RWPE2 (cell line): ENCODE measurements at regions not wholly inside any gene's neighbourhood (a gene's known extent, or its start where the extent isn't known, plus 50 kb on each side); places are given as distances from the start of the nearest gene placed in this dataset.
"Not testable (repeated sequence)": the region's sequence is repeated elsewhere in the genome, so short reads cannot be mapped to it uniquely, and the experiment has no call there.

ENCODE experiments used
- ATAC-seq: fragments of 200-7000 bp; cut with Tn5 transposase; 3 replicates; pipeline ENCODE4 v1.9.1; 2021; ENCODE audit warnings: low read depth
- DNase-seq: peaks from one replicate; pipeline ENCODE4 v3.0.0-alpha.2; 2020; ENCODE audit warnings: low spot score
- H3K27ac ChIP-seq: fragments of 450-650 bp; 2 replicates; pipeline ENCODE4 v1.5.1; 2017; ENCODE audit warnings: mild to moderate bottlenecking; ENCODE audit not compliant: poor library complexity, severe bottlenecking
- H3K27me3 ChIP-seq: fragments of 250-450 bp; sonication (Bioruptor Pico); 2 replicates; pipeline ENCODE4 v1.5.1; 2021; ENCODE audit warnings: mild to moderate bottlenecking, moderate library complexity; ENCODE audit not compliant: insufficient read depth, poor library complexity, severe bottlenecking
- H3K36me3 ChIP-seq: fragments of 250-450 bp; sonication (Bioruptor Pico); 2 replicates; pipeline ENCODE4 v1.5.1; 2020; ENCODE audit warnings: low read depth, mild to moderate bottlenecking, moderate library complexity
- H3K4me1 ChIP-seq: fragments of 250-450 bp; sonication (Bioruptor Pico); 2 replicates; pipeline ENCODE4 v1.5.1; 2021; ENCODE audit warnings: mild to moderate bottlenecking, moderate library complexity; ENCODE audit not compliant: insufficient read depth, poor library complexity, severe bottlenecking
- H3K4me3 ChIP-seq: fragments of 250-450 bp; sonication (Bioruptor Pico); 2 replicates; pipeline ENCODE4 v1.5.1; 2021; ENCODE audit warnings: mild to moderate bottlenecking, moderate library complexity; ENCODE audit not compliant: severe bottlenecking
- H3K9me3 ChIP-seq: fragments of 250-450 bp; sonication (Bioruptor Pico); 2 replicates; pipeline ENCODE4 v1.5.1; 2021; ENCODE audit warnings: mild to moderate bottlenecking, moderate library complexity; ENCODE audit not compliant: severe bottlenecking
- CTCF ChIP-seq: fragments of 450-650 bp; IDR thresholded peaks from one replicate; pipeline ENCODE4 v1.5.1; 2017; ENCODE audit warnings: mild to moderate bottlenecking, moderate library complexity; ENCODE audit not compliant: poor library complexity, severe bottlenecking

- H3K27me3 ChIP-seq, H3K4me1 ChIP-seq, H3K27ac ChIP-seq, H3K36me3 ChIP-seq, H3K4me3 ChIP-seq, DNase-seq, H3K9me3 ChIP-seq, ATAC-seq: not testable (repeated sequence)
Measured at GRCh38 chr7:32816409-32816948, 75.1 kb downstream of the KBTBD2 start.

GRCh38 chr7:32814779-32815178, 76.8 kb downstream of the KBTBD2 start:
- not testable (repeated sequence) for H3K4me3 ChIP-seq, DNase-seq, H3K27me3 ChIP-seq, H3K27ac ChIP-seq, ATAC-seq, H3K9me3 ChIP-seq, H3K36me3 ChIP-seq, H3K4me1 ChIP-seq

- no peak for TF ChIP-seq CTCF
- no peak overlapping the region for H3K4me3 ChIP-seq
- H3K27me3 ChIP-seq, result no peaks in the 10 kb centered on the region
- no peak for DNase-seq
- no peaks in the 10 kb centered on the region for H3K9me3 ChIP-seq
- H3K27ac ChIP-seq, result no peak overlapping the region
- no peaks in the 10 kb centered on the region for H3K36me3 ChIP-seq
- no peak for ATAC-seq
- no peaks in the 10 kb centered on the region for H3K4me1 ChIP-seq
Measured at GRCh38 chr7:32809871-32810270, 81.7 kb downstream of the KBTBD2 start.

DNA sequence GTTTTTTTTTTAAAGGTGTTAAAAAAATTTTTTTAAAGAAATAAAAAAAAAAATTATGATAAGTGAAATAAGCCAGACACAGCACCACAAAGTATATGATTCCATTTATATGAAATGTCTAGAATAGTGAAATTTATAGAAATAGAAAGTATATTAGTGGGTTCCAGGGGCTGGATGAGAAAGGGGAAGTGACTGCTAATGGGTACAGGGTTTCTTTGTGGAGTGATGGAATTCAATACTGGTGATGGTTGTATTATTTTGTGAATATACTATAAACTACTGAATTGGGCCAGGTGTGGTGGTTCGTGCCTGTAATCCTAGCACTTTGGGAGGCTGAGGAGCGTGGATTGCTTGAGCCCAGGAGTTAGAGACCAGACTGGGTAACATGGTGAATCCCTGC, 82.2 kb downstream of the KBTBD2 start:
- no peak for ATAC-seq
- Histone ChIP-seq H3K36me3 (no peaks in the 10 kb centered on the region), H3K27ac (no peak overlapping the region), H3K27me3 (no peaks in the 10 kb centered on the region), H3K9me3 (no peaks in the 10 kb centered on the region), H3K4me1 (no peaks in the 10 kb centered on the region), H3K4me3 (no peak overlapping the region)
- no peak for TF ChIP-seq CTCF
- DNase-seq, result no peak

GRCh38 chr7:32803406-32804141, 88.0 kb downstream of the KBTBD2 start:
- Histone ChIP-seq H3K4me3 (no peak overlapping the region), H3K9me3 (no peaks in the 10 kb centered on the region), H3K36me3 (no peaks in the 10 kb centered on the region), H3K27ac (no peak overlapping the region), H3K4me1 (no peaks in the 10 kb centered on the region), H3K27me3 (no peaks in the 10 kb centered on the region)
- no peak for ATAC-seq
- TF ChIP-seq CTCF, result no peak
- DNase-seq, result no peak
